Adrenal gland (tissue), 5 donors: ENCODE measurements at regions not wholly inside any gene's neighbourhood (a gene's known extent, or its start where the extent isn't known, plus 50 kb on each side); places are given as distances from the start of the nearest gene placed in this dataset.

Experiments used
- CTCF ChIP-seq, 6 experiments: fragments of 450-650 bp in 4 of 6; fragments of 200-600 bp in 2 of 6; sonication (generic) in 1 of 6; IDR thresholded peaks; 1 replicate in 5 of 6; 2 replicates in 1 of 6; pipeline versions ENCODE4 v1.5.1 to v1.8.0; 2016 to 2021; ENCODE audit warnings: antibody characterized with exemption in 6 of 6, mild to moderate bottlenecking in 2 of 6, moderate library complexity in 1 of 6
- POLR2A ChIP-seq, 2 donors: fragments of 450-650 bp; IDR thresholded peaks; one replicate each; pipeline ENCODE4 v1.6.1; 2017; ENCODE audit warnings: antibody characterized with exemption in 2 of 2, mild to moderate bottlenecking in 2 of 2, moderate library complexity in 1 of 2
- donor health status: DM: no; HTN: no; CAD: no.

DNA sequence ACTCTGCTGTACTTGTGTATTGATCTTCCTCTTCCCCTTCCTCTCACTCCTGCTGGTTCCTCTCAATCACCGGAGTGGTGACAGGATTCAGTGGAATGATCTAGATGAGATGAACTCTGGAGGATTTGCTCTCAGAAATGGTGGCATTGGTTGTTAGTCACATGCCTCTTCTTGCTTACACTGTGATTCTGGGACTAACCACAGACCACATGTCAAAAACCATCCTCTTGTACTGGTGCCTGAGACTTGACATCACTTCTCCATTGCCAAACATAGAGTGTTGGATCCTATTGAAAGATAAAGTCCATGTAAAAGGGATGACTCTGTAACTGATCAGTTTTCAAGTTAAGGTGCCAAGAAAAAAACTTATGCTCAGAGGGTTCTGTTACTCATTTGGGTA lies 506.5 kb downstream of the DMAC1 start:
- TF ChIP-seq CTCF (IDR thresholded peaks at IDR 0.05) = no peak
- TF ChIP-seq POLR2A (IDR thresholded peaks at IDR 0.05) = no peak
